AG04449 (cell line): ENCODE measurements at regions not wholly inside any gene's neighbourhood (a gene's known extent, or its start where the extent isn't known, plus 50 kb on each side); places are given as distances from the start of the nearest gene placed in this dataset.

Experiments
- CTCF ChIA-PET: fragments of 350-600 bp; formaldehyde crosslinking; extraction: SDS; loops from one replicate; lab custom pipeline; 2021; ENCODE audit warnings: antibody characterized with exemption; lab: Yijun Ruan, JAX
- POLR2A ChIA-PET: fragments of 400-600, 350-600 bp; formaldehyde crosslinking; extraction: SDS; loops from one replicate; lab custom pipeline; 2020; ENCODE audit warnings: antibody characterized with exemption, inconsistent platforms; lab: Yijun Ruan, JAX
- DNase-seq: peaks from one replicate; pipeline ENCODE4 v3.0.0-alpha.2; 2010; ENCODE audit warnings: low read depth, low spot score
- H3K4me3 ChIP-seq: 2 replicates; pipeline ENCODE4 v1.5.1; 2011; ENCODE audit warnings: low read depth, mild to moderate bottlenecking, control low read depth, low read length
- TF ChIP-seq, protein P1 (sequence below): IDR thresholded peaks from one replicate; pipeline ENCODE4 v1.5.1; 2011; ENCODE audit warnings: mild to moderate bottlenecking, moderate library complexity, low read length, control low read depth, inconsistent platforms; ENCODE audit not compliant: insufficient read depth; ENCODE audit errors: missing control alignments

DNA sequence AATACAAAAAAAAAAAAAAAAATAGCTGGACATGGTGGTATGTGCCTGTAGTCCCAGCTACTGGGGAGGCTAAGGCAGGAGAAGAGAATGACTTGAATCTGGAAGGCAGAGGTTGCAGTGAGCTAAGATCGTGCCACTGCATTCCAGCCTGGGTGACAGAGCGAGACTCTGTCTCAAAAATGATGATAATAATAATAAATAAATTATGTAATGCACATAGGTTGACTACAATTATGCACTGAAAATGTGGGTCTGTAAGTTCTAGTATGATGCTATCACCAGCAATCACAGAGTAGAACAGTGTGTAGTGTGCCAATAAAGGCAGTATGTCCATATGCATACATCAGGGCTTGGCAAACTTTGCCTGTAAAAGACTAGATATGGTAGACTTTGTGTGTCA, 55.6 kb upstream of the MYCN start:
- no peak overlapping the region for H3K4me3 ChIP-seq
- TF ChIP-seq, protein P1, sequence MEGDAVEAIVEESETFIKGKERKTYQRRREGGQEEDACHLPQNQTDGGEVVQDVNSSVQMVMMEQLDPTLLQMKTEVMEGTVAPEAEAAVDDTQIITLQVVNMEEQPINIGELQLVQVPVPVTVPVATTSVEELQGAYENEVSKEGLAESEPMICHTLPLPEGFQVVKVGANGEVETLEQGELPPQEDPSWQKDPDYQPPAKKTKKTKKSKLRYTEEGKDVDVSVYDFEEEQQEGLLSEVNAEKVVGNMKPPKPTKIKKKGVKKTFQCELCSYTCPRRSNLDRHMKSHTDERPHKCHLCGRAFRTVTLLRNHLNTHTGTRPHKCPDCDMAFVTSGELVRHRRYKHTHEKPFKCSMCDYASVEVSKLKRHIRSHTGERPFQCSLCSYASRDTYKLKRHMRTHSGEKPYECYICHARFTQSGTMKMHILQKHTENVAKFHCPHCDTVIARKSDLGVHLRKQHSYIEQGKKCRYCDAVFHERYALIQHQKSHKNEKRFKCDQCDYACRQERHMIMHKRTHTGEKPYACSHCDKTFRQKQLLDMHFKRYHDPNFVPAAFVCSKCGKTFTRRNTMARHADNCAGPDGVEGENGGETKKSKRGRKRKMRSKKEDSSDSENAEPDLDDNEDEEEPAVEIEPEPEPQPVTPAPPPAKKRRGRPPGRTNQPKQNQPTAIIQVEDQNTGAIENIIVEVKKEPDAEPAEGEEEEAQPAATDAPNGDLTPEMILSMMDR = no peak
- no peak for DNase-seq
- POLR2A ChIA-PET = no interaction called here
- CTCF ChIA-PET = no interaction called here

DNA sequence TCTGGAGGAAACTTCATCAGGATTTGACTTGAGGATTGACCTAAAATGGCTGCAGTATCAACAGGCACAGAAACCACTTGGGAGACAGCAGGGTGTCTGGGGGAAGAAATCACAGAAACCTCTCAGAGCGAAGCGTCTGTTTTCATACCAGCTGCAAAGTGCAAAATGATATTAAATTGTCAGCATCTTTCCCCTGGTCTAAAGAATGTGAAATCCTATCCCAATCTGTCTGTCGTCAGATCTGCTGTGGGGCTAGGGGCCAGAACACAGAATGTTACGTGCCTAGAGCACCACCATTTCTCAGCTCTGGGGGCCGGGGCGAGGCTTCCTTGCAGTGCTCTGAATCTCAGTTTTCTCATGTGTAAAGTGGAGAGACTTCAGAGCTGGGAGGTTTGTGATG, 54.1 kb upstream of the MYCN start:
- CTCF ChIA-PET = no interaction called here
- no peak overlapping the region for H3K4me3 ChIP-seq
- no peak for DNase-seq
- TF ChIP-seq, protein P1 = no peak
- POLR2A ChIA-PET = no interaction called here

DNA sequence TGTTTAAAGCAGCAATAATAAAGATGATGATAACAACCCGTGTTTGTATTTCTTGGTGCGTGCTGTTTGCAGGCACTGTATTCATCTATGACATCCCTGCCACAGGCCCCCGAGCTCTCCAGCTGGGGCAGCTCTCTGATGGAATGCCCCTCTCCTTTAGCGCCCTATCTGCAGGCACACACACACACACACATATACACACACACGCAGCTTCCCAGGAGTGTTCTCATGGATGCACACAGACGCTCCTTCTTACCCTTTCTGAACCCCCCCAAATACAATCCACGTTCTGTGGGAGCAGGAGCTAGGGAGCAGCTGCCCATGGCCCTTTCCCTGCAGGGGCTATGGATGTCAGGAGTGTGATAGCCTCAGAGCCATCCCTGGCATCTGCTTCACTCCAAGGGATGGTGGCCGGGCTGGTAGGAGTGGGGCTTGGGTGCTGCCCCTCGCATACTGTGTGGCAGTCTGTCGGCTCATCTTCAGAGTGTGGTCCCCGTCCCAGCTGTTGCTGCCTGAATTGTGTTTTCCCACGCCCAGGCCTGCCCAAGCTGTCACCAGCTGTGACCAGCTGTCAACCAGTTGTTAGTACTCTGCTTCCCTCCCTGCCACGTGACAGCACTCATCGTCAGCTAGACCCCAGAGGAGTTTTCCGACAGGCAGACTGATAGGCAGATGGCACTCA, 50.8 kb upstream of the MYCN start:
- no peak for DNase-seq
- ChIA-PET POLR2A (no interaction called here), CTCF (no interaction called here)
- TF ChIP-seq, protein P1 = no peak
- H3K4me3 ChIP-seq = no peak overlapping the region

DNA sequence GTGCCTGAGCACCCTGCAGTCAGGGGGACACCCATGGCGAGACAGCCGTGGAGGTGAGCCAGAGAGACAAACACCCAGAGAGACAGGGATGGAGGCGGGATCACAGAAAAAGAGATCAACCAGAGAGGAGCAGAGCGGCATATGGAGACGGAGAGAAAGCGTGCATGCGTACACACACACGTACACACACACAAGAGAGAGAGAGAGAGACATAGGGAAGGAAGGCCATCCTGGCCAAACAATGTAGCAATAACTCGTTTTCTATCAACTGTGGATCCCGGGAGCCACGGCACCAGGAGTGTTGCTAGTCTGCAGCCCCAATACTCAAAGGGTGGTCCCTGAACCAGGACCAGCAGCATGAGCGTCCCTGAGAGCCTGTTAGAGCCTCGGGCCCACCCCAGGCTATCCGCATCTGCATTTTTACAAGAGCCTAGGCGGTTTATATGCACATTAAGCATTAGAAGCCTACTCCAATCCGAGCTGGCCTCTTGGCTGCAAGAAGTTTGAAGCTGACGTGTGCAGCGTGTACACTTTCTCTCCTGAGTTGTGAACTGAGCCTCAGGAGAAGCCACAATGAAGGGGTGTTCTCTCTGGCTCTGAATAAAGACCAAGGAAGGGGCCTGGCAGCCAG, 50.1 kb upstream of the MYCN start:
- POLR2A ChIA-PET = no interaction called here
- no peak for DNase-seq
- TF ChIP-seq, protein P1 = no peak
- CTCF ChIA-PET = no interaction called here
- no peak overlapping the region for H3K4me3 ChIP-seq
